NCI-H1436 treated with DMSO at 0.1 percent for 48 hours (cell line): ENCODE measurements at regions not wholly inside any gene's neighbourhood (a gene's known extent, or its start where the extent isn't known, plus 50 kb on each side); places are given as distances from the start of the nearest gene placed in this dataset.

Experiments used
- DNase-seq: peaks from one replicate; lab custom pipeline; 2025; lab: John Stamatoyannopoulos, UW

GRCh38 chr12:19867970-19868369 is 428.7 kb downstream of the AEBP2 start:
- no peak for DNase-seq

DNA sequence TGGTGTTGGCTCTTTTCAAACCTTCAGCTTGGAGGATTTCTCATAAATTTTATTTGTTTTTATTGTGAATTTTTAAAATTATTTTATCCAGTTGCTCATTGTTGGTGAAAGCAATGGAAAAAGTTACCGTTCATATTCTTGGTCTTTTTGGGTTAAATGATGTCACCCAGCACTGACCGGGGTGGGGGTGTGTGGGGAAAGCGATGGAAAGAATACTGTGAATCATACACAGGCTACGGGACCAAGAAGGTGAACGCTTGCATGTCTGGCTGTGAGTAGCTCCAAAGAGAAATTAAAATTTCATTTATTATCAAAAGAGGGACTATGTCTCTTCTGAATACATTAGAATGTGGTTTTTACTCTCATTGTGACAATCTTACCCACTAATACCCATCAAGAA is 430.1 kb downstream of the AEBP2 start:
- DNase-seq = no peak

DNA sequence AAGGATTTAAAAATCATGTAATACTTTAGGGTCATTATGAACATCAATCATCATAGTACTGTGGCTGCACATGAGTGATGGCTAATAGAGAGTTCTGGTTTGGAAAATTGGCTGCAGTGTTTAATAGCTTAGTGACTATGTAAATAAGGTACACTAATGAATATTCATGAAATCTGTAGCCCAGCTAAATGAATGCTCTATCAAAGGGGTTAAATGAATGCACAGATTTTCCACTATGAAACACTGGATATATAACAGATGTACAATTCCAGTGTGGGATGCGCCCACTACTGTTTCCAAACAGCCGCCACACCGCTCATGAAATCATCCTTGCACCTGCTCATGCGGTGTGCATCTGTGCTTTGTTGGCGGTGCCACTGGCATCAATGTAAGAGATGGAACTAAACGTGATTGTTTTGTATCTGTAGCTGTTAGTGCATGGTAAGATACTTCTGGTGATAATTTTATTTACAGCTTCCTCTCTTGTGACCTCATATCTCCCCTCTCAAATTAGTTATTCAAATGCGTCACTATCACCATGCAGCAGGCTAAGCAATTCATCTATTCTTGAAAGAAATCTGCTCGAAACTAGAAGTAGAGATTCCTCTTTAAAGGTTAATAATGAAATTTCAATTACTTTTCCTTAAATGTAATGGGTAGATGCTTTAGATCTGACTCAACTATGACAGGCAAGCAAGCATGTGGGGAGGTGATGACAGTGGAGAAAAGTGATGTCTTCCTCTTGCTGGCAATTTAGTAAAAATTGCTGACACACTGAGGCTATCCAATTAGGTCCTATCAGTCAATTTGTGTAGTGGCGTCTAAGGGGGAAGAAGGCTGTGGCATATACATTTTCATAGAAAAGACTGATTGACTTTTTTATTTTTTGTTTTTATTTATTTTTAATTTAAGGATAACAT is 433.6 kb downstream of the AEBP2 start:
- no peak for DNase-seq

- DNase-seq = no peak
Observed at GRCh38 chr12:19880076-19880475, 440.8 kb downstream of the AEBP2 start.

GRCh38 chr12:19880721-19881120 is 441.4 kb downstream of the AEBP2 start:
- DNase-seq = no peak

DNA sequence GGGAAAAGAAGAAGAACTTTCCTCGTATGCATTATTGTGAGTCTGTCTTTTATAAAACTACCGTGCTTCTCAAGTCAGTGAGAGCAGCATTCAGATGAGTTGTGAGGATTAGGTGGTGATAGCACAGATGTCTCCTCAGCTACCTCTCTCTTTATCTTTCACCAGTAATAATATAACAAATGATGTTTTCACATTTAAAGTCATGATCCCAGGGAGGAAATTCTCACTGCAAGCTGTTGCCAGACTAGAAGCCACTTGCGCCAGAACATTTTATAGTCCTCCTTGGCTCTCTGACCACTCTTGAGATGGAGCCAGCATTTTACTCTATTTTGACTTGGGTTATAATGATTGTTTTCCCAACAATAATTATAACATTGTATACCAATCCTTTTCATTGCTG is 443.1 kb downstream of the AEBP2 start:
- no peak for DNase-seq

DNA sequence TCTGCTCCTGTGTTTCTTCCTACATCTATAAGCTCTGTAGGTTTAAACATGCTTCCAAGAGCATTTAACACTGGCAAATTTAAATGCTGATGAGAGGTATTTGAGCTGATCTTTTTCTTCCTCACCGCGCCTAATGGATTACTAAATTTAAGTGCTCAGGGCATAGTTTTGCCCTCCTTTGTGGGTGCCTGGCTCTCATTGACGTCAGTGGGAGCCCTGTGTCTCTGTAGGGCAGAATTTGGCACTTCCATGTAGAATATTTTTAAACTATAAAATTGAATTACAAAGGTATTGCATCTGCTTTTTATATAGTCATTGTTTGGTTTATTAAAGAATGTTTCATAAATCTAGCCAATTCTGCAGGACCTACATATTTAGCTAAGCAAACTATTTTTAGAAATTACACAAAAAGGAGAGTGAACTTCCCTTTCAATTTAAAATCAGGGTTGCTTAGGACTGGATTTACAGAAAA is 444.8 kb downstream of the AEBP2 start:
- DNase-seq = no peak

DNA sequence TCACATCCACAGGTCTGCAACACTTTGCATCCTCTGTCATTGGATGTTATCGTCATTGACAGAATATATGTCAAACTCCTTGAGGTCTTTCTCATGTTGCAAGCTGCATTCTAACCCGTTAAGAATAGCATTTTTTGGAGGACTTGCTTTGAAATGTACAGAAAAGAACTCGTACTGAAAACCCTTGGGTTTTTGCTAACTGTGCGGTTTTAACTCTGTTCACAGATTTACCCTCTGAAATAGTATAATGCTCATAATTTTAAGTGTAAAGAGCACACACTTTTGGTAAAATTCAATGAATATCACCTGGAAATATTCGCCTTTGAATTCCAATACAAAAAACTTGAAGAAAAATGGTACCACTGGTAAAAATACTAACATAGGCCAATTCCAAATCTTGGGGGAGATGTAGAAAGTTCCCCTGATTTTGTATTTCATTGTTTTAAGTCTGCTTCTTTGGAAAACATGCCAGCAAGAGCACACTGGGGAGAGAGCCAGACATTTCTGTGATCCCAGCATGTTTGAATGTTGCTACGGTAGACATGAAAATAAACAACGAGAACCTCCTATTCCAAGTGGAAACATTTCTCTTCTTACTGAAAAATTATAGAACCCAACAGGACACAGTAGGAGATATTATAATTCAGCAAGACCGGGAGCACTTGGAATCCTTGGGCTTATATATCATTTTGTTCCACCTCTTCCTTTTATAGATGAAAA is 446.0 kb downstream of the AEBP2 start:
- DNase-seq = no peak

DNA sequence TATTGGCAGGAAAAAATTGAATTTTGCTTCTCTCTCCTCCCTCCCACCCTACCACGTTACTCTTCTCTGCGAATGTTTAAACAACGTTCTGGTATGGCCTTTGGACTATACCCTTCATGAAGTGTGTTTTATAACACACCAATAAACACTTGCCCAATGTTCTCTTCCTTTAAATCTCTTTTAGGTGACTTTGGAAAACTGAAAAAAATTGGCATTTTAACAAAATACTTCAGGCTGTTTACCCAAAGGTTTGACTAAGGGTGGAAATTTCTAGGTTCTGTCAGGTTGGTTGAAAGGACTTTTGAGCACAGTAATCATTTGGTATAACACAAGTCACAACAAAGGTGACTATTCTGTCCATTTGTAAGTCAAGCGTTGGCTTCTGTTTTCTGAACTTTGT is 446.8 kb downstream of the AEBP2 start:
- DNase-seq = no peak

DNA sequence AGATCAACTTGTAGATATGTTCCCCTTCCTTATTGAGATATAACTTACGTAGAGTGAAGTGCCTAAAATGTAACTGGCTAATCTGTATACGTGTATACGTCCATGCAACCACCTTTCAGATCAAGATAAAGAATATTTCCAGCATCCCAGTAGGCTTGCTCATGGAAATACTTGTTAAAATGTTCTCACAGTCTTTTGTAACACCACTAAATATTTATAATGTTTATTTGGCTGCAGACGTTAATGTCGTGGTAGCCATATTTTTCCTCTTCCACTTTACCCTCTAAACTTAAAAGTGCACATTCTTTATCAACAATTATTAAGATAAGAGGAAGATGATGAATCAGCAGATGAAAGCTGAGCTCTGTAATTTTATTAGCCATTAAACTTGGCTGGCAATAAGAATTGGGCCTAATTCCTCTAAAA is 447.4 kb downstream of the AEBP2 start:
- no peak for DNase-seq

DNA sequence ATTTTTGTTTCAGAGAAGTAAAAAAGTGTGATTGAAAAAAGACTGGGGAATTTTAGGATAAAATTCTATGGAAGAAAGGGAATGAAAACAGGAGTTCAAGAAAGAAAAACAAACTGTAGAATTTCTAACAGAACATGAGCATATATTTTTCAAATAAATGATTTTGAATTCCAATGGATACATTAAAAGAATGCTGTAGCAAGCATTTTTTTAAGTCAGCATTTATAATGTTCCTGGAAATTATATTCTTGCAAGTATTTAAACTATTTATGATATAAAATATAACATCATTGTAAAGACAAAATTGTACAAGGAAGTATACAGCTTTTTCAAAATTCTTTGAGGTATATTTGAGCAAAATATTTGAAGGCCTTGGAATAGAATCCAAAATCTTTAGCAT is 450.7 kb downstream of the AEBP2 start:
- DNase-seq = no peak

DNA sequence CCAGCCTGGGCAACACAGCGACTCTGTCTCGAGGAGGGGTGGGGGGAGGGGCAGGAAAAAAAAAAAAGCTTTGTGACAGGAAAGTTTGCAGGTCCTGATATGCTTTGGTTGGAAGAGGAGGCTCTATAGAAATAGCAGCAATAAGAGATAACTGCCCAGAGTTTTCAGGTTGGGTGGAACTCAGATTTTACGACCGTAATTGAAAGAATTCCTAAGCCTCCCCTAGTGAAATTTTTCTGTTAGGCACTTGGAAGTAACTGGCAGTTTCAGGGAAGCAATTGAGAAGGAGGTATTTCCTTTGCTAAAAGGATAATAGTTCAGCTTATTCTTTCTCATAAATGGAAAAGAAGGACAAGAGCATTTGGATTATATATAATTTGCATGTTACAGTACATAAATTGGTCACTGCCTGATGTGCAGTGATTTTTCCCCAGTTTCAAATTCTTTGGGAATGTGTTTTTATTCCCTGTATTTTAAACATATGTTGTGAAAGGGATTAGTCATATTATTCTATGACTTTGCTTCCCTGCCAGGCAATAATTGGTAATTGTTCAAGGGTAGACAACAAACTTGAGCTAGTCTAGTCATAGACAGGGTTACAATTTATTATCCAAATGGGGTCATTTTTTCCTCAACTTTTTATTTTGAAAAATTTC is 452.8 kb downstream of the AEBP2 start:
- no peak for DNase-seq

- DNase-seq = no peak
Observed at GRCh38 chr12:19893514-19893913, 454.2 kb downstream of the AEBP2 start.

DNA sequence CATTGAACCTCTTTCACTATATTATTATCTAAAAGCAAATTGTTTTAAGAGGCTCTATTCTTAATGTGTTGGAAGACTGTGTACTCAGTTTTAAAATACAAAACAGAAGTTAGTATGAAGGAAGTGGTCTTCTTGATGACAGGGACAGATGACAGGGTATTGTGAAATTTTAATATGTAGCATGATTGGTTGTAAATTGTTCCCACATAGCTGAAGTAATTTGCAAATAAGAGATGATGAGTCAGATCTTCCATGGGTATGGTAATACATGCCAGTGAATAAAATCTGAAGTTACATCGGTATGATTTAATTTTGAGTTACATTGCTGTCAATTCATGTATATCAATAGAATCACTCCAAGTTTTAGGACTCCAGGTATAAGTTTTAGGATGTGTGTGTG is 454.8 kb downstream of the AEBP2 start:
- no peak for DNase-seq

DNA sequence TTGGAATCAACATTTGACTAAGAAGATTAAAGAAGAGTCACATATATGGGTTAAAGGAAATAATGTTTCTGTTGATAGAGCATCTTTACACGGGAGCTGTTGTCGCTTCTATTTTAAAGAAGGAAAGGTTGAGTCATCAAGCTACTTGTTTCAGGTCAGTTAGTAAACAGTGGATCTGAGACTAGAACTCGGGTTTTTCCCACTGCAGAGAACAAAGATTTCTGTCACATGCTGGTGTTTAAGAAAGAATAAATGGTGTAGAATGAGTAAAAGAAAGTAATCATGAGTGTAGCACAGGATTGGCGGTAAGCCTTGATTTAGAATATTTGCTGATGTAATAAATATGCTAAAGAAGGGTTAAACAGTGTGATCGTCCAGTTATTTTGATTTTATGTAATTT is 455.5 kb downstream of the AEBP2 start:
- no peak for DNase-seq

GRCh38 chr12:19895246-19896020 is 456.1 kb downstream of the AEBP2 start:
- no peak for DNase-seq

GRCh38 chr12:19896041-19896440 is 456.7 kb downstream of the AEBP2 start:
- DNase-seq = no peak

DNA sequence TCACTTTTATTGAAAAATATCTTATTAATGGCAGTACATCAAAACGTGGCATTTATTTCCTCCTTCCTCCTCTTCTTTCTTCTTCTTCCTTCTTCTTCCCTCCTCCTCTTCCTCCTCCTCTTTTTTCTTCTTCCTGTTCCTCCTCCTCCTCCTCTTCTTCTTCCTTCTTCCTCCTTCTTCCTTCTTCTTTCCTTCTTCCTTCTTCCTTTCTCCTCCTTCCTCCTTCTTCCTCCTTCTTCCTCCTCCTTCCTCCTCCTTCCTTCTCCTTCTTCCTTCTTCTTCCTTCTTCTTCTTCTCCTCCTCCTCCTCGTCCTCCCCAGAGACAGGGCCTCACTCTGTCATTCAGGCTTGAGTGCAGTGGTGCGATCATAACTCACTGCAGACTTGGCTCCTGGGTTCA is 457.2 kb downstream of the AEBP2 start:
- DNase-seq = no peak

DNA sequence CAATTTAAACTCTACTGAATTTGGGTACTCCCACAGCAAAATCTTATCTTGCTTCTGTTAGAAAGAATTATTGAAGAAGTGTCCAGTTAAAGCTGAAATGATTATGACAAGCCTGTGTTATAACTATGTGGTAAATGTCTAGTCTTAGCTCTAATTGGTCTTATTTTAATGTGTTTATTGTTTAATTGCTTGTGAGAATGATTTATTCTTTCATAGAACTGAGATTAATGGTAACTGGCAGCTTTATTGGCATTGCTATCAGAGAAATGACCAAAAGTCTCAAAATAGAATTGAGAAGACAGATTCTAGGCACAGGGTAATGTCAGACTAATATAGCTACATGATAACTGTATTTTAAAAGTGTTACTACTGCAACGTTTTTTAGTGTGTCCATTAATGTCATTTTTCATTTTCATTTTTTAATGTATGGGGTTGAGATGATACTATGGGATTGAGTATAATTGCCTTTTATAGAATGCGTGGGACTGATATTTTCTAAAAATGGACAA is 458.7 kb downstream of the AEBP2 start:
- DNase-seq = no peak

GRCh38 chr12:19901841-19902240 is 462.5 kb downstream of the AEBP2 start:
- no peak for DNase-seq

DNA sequence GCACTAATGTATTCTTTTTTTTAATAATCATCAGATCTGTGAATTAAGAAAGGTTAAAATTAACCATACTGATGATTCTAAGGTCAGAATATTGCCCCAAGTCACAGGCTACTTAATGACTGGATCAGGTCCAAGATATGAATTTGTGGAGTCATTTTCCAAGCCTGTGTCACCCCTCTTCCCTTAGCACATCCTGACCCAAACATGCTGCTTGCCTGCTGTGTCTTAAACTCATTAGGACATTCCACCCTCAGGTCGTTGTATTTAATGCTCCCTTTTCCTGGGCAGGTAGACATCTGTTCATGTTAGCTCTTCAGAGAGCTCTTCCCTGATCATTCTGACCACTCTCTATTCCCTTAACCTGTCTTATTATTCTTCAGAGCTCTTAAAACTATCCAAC is 463.5 kb upstream of the PDE3A start:
- no peak for DNase-seq

DNA sequence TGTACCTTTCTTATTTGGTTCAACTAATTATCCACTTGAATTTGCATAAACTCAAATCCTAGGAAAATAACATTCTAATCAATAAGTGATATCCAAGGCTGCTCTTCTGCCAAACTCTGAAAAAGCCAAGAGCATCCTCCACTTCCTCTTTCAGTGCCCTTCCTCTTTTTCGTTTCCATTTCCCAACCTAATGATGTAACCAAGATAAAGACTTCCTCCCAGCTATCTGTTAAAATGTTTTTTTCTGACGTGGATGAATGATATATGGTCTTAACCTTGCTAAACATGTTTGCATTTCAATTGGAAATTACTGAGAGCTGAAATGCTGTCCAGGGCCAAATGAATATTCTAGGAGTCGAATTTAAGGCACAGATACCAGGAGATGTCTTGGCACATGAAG is 459.5 kb upstream of the PDE3A start:
- DNase-seq = no peak
